ENCODE measurements at regions not wholly inside any gene's neighbourhood (a gene's known extent, or its start where the extent isn't known, plus 50 kb on each side); places are given as distances from the start of the nearest gene placed in this dataset.
A peak's percentile ranks its signal among the peaks of the same experiment; 100 is the strongest.

- H3K9me3 ChIP-seq (ENCODE audit: control insufficient read depth in 3 of 3, low read length in 3 of 3), result no peaks in the 10 kb centered on the region
- no peak overlapping the region for H3K9ac ChIP-seq (ENCODE audit: low read depth in 1 of 3, low read length in 3 of 3)
- no peak overlapping the region for H3K27ac ChIP-seq (ENCODE audit: low read depth, low read length)
- no peaks in the 10 kb centered on the region for H3K4me1 ChIP-seq (ENCODE audit: control insufficient read depth in 3 of 3, insufficient read depth in 3 of 3, low read length in 3 of 3)
- H3K36me3 ChIP-seq (ENCODE audit: control insufficient read depth in 3 of 3, insufficient read depth in 3 of 3, low read length in 3 of 3), result no peaks in the 10 kb centered on the region
- H3K4me3 ChIP-seq (ENCODE audit: low read length in 3 of 3), result no peak overlapping the region
- no peaks in the 10 kb centered on the region for H3K27me3 ChIP-seq (ENCODE audit: control insufficient read depth in 3 of 3, insufficient read depth in 3 of 3, low read length in 3 of 3)
Observed at GRCh38 chr6:87840324-87840723, 138.3 kb upstream of the AKIRIN2 start.

GRCh38 chr6:87837876-87838275 lies 135.8 kb upstream of the AKIRIN2 start:
- H3K9me3 ChIP-seq (ENCODE audit: control insufficient read depth in 3 of 3, low read length in 3 of 3), result no peaks in the 10 kb centered on the region
- no peaks in the 10 kb centered on the region for H3K27me3 ChIP-seq (ENCODE audit: control insufficient read depth in 3 of 3, insufficient read depth in 3 of 3, low read length in 3 of 3)
- no peak overlapping the region for H3K4me3 ChIP-seq (ENCODE audit: low read length in 3 of 3)

DNA sequence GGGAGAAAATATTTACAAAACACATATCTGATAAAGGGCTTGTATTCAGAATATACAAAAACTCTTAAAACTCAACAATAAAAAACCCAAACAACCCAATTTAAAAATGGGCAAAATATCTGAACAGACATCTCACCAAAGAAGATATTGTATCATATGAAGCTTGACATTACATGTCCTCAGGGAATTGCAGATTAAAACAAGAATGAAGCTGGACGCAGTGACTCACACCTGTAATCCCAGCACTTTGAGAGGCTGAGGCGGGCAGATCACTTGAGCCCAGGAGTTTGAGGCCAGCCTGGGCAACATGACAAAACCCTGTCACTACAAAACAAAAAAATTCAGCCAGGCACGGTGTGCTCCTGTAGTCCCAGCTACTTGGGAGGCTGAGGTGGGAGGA lies 135.4 kb upstream of the AKIRIN2 start:
- no peak overlapping the region for H3K27ac ChIP-seq (ENCODE audit: low read depth, low read length)
- no peak overlapping the region for H3K4me3 ChIP-seq (ENCODE audit: low read length in 3 of 3)
- H3K9me3 ChIP-seq (ENCODE audit: control insufficient read depth in 3 of 3, low read length in 3 of 3), result no peaks in the 10 kb centered on the region
- H3K9ac ChIP-seq (ENCODE audit: low read depth in 1 of 3, low read length in 3 of 3), result no peak overlapping the region
- no peaks in the 10 kb centered on the region for H3K36me3 ChIP-seq (ENCODE audit: control insufficient read depth in 3 of 3, insufficient read depth in 3 of 3, low read length in 3 of 3)
- H3K27me3 ChIP-seq (ENCODE audit: control insufficient read depth in 3 of 3, insufficient read depth in 3 of 3, low read length in 3 of 3), result no peaks in the 10 kb centered on the region
- H3K4me1 ChIP-seq (ENCODE audit: control insufficient read depth in 3 of 3, insufficient read depth in 3 of 3, low read length in 3 of 3), result peaks cover 0 to under 1% (median 0%) of the 10 kb centered on the region in 3 donors

More at GRCh38 chr6:87837876-87838275, 135.8 kb upstream of the AKIRIN2 start:
- Histone ChIP-seq H3K36me3 (ENCODE audit: control insufficient read depth in 3 of 3, insufficient read depth in 3 of 3, low read length in 3 of 3) (no peaks in the 10 kb centered on the region), H3K27ac (ENCODE audit: low read depth, low read length) (no peak overlapping the region), H3K4me1 (ENCODE audit: control insufficient read depth in 3 of 3, insufficient read depth in 3 of 3, low read length in 3 of 3) (no peaks in the 10 kb centered on the region), H3K9ac (ENCODE audit: low read depth in 1 of 3, low read length in 3 of 3) (no peak overlapping the region)

DNA sequence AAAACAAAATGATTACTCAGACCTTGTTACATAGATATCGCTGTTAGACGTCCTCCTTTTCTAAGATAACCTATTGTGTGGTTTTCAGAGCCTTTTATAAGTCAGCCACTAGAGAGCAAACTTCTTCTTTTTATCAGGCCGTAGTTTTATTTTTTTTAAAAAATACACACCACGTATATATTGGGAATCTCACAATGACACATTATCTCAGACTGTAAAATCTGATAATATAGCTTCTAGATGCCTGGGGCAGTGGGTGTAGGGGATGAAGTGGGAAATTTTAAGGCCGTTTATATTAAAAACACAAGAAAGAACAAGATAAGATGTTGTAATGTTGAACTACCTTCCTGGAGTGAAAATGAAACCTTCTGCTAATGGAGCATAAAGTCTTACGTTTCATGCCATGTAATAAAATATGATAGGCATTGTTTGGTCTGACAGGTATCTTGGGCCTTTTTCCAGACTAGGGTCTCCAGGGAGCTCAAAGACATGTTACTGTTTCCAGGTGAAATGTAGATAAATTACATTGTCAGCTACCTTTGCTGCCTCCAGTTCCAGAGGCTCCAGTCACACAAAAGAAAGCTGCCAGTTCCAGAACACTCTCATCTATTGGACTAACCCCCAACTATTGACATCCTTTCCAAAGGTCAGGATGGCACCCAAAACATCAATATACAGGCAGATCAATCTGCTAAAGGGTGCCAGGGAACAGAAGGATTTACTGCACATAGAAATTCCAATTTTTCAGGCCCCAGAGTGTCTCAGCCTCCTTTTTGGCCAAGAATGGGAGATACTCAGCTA lies 130.2 kb upstream of the AKIRIN2 start:
- no peaks in the 10 kb centered on the region for H3K36me3 ChIP-seq (ENCODE audit: control insufficient read depth in 3 of 3, insufficient read depth in 3 of 3, low read length in 3 of 3)
- peaks cover 0 to 4% (median 0%) of the 10 kb centered on the region in 3 donors for H3K4me1 ChIP-seq (ENCODE audit: control insufficient read depth in 3 of 3, insufficient read depth in 3 of 3, low read length in 3 of 3)
- H3K4me3 ChIP-seq (ENCODE audit: low read length in 3 of 3), result peak overlapping the region; percentile 3 to 64 (median 46)
- no peaks in the 10 kb centered on the region for H3K9me3 ChIP-seq (ENCODE audit: control insufficient read depth in 3 of 3, low read length in 3 of 3)
- peak overlapping the region; percentile 18 to 66 (median 48) for H3K9ac ChIP-seq (ENCODE audit: low read depth in 1 of 3, low read length in 3 of 3)
- H3K27ac ChIP-seq (ENCODE audit: low read depth, low read length), result no peak overlapping the region
- H3K27me3 ChIP-seq (ENCODE audit: control insufficient read depth in 3 of 3, insufficient read depth in 3 of 3, low read length in 3 of 3), result no peaks in the 10 kb centered on the region

GRCh38 chr6:87830907-87831306 lies 128.9 kb upstream of the AKIRIN2 start:
- Histone ChIP-seq H3K9ac (ENCODE audit: low read depth in 1 of 3, low read length in 3 of 3) (no peak overlapping the region), H3K36me3 (ENCODE audit: control insufficient read depth in 3 of 3, insufficient read depth in 3 of 3, low read length in 3 of 3) (no peaks in the 10 kb centered on the region), H3K27ac (ENCODE audit: low read depth, low read length) (no peak overlapping the region), H3K4me3 (ENCODE audit: low read length in 3 of 3) (no peak overlapping the region), H3K27me3 (ENCODE audit: control insufficient read depth in 3 of 3, insufficient read depth in 3 of 3, low read length in 3 of 3) (no peaks in the 10 kb centered on the region), H3K9me3 (ENCODE audit: control insufficient read depth in 3 of 3, low read length in 3 of 3) (no peaks in the 10 kb centered on the region), H3K4me1 (ENCODE audit: control insufficient read depth in 3 of 3, insufficient read depth in 3 of 3, low read length in 3 of 3) (peaks cover 0 to 8% (median 0%) of the 10 kb centered on the region in 3 donors)

DNA sequence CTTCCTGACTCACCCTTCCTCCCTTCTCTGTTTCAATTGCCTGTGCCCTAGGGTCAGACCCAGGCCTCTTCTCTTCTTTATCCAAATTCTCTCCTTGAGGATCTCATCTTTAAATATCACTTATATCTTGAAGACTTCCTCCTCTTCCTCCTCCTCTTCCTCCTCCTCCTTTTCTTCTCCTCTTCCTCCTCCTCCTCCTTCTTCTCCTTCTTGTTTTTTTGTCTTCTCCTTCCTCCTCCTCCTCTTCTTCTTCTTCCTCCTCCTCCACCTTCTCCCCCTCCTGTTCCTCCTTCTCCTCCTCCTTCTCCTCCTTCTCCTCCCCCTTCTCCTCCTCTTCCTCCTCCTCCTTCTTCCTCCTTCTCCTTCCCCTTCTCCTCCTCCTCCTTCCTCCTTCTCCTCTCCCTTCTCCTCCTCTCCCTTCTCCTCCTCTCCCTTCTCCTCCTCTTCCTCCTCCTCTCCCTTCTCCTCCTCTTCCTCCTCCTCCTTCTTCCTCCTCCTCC lies 127.6 kb upstream of the AKIRIN2 start:
- Histone ChIP-seq H3K36me3 (ENCODE audit: control insufficient read depth in 3 of 3, insufficient read depth in 3 of 3, low read length in 3 of 3) (no peaks in the 10 kb centered on the region), H3K4me3 (ENCODE audit: low read length in 3 of 3) (no peak overlapping the region)

GRCh38 chr6:87828044-87828443 lies 126.0 kb upstream of the AKIRIN2 start:
- no peak overlapping the region for H3K9ac ChIP-seq (ENCODE audit: low read depth in 1 of 3, low read length in 3 of 3)
- no peaks in the 10 kb centered on the region for H3K27me3 ChIP-seq (ENCODE audit: control insufficient read depth in 3 of 3, insufficient read depth in 3 of 3, low read length in 3 of 3)
- H3K4me1 ChIP-seq (ENCODE audit: control insufficient read depth in 3 of 3, insufficient read depth in 3 of 3, low read length in 3 of 3), result peaks cover 0 to 8% (median 0%) of the 10 kb centered on the region in 3 donors
- no peak overlapping the region for H3K27ac ChIP-seq (ENCODE audit: low read depth, low read length)
- H3K4me3 ChIP-seq (ENCODE audit: low read length in 3 of 3), result no peak overlapping the region
- no peaks in the 10 kb centered on the region for H3K9me3 ChIP-seq (ENCODE audit: control insufficient read depth in 3 of 3, low read length in 3 of 3)
- H3K36me3 ChIP-seq (ENCODE audit: control insufficient read depth in 3 of 3, insufficient read depth in 3 of 3, low read length in 3 of 3), result no peaks in the 10 kb centered on the region

More for the DNA sequence above, 127.6 kb upstream of the AKIRIN2 start:
- Histone ChIP-seq H3K4me1 (ENCODE audit: control insufficient read depth in 3 of 3, insufficient read depth in 3 of 3, low read length in 3 of 3) (peaks cover 0 to 8% (median 0%) of the 10 kb centered on the region in 3 donors), H3K9ac (ENCODE audit: low read depth in 1 of 3, low read length in 3 of 3) (no peak overlapping the region), H3K27me3 (ENCODE audit: control insufficient read depth in 3 of 3, insufficient read depth in 3 of 3, low read length in 3 of 3) (no peaks in the 10 kb centered on the region), H3K27ac (ENCODE audit: low read depth, low read length) (no peak overlapping the region), H3K9me3 (ENCODE audit: control insufficient read depth in 3 of 3, low read length in 3 of 3) (no peaks in the 10 kb centered on the region)

DNA sequence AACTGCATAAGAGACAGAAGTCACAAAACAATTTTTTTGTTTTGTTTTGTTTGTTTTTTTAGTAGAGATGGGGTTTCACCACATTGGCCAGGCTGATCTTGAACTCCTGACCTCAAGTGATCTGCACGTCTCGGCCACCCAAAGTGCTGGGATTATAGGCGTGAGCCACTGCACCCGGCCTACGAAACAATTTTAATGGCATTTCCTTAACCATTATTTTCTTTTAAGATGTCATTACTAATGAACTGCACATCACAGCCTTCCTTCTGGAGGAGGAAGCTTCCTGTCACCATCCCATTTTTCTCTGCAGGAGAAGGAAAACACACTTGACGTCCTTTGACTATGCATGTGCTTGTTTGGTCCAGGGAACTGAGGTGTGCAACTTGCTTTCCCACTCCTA lies 125.3 kb upstream of the AKIRIN2 start:
- no peak overlapping the region for H3K27ac ChIP-seq (ENCODE audit: low read depth, low read length)
- H3K36me3 ChIP-seq (ENCODE audit: control insufficient read depth in 3 of 3, insufficient read depth in 3 of 3, low read length in 3 of 3), result no peaks in the 10 kb centered on the region
- H3K27me3 ChIP-seq (ENCODE audit: control insufficient read depth in 3 of 3, insufficient read depth in 3 of 3, low read length in 3 of 3), result no peaks in the 10 kb centered on the region
- peaks cover 0 to 7% (median 0%) of the 10 kb centered on the region in 3 donors for H3K4me1 ChIP-seq (ENCODE audit: control insufficient read depth in 3 of 3, insufficient read depth in 3 of 3, low read length in 3 of 3)
- no peak overlapping the region for H3K9ac ChIP-seq (ENCODE audit: low read depth in 1 of 3, low read length in 3 of 3)
- no peak overlapping the region for H3K4me3 ChIP-seq (ENCODE audit: low read length in 3 of 3)
- no peaks in the 10 kb centered on the region for H3K9me3 ChIP-seq (ENCODE audit: control insufficient read depth in 3 of 3, low read length in 3 of 3)

DNA sequence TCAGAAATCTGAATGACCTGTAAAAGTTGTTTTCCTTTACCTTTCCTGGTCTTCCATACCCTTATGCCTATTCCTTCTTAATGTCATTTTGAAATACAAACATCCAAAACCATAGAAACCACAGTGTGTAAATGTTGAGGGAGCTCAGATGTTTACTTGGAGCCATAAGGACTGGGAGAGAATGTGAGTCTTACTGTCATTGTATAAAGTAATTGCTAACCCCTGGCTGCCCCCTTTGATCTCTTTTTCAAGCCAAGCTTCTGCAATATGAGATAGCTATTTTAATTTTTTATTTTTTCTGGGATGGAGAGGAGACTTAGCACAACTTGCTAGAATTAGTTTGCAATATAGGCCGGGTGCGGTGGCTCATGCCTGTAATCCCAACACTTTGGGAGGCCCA lies 124.4 kb upstream of the AKIRIN2 start:
- Histone ChIP-seq H3K4me1 (ENCODE audit: control insufficient read depth in 3 of 3, insufficient read depth in 3 of 3, low read length in 3 of 3) (peaks cover 0 to 4% (median 0%) of the 10 kb centered on the region in 3 donors), H3K4me3 (ENCODE audit: low read length in 3 of 3) (no peak overlapping the region), H3K36me3 (ENCODE audit: control insufficient read depth in 3 of 3, insufficient read depth in 3 of 3, low read length in 3 of 3) (no peaks in the 10 kb centered on the region), H3K9ac (ENCODE audit: low read depth in 1 of 3, low read length in 3 of 3) (no peak overlapping the region), H3K27ac (ENCODE audit: low read depth, low read length) (no peak overlapping the region), H3K9me3 (ENCODE audit: control insufficient read depth in 3 of 3, low read length in 3 of 3) (no peaks in the 10 kb centered on the region), H3K27me3 (ENCODE audit: control insufficient read depth in 3 of 3, insufficient read depth in 3 of 3, low read length in 3 of 3) (no peaks in the 10 kb centered on the region)

- Histone ChIP-seq H3K27ac (ENCODE audit: low read depth, low read length) (peak overlapping the region; percentile 20), H3K36me3 (ENCODE audit: control insufficient read depth in 3 of 3, insufficient read depth in 3 of 3, low read length in 3 of 3) (no peaks in the 10 kb centered on the region), H3K27me3 (ENCODE audit: control insufficient read depth in 3 of 3, insufficient read depth in 3 of 3, low read length in 3 of 3) (no peaks in the 10 kb centered on the region)
Observed at GRCh38 chr6:87825821-87826221, 123.8 kb upstream of the AKIRIN2 start.

More at GRCh38 chr6:87825821-87826221, 123.8 kb upstream of the AKIRIN2 start:
- Histone ChIP-seq H3K9me3 (ENCODE audit: control insufficient read depth in 3 of 3, low read length in 3 of 3) (no peaks in the 10 kb centered on the region), H3K4me1 (ENCODE audit: control insufficient read depth in 3 of 3, insufficient read depth in 3 of 3, low read length in 3 of 3) (peaks cover 0 to 4% (median 0%) of the 10 kb centered on the region in 3 donors), H3K4me3 (ENCODE audit: low read length in 3 of 3) (no peak overlapping the region), H3K9ac (ENCODE audit: low read depth in 1 of 3, low read length in 3 of 3) (no peak overlapping the region)
